ENCODE measurements at regions not wholly inside any gene's neighbourhood (a gene's known extent, or its start where the extent isn't known, plus 50 kb on each side); places are given as distances from the start of the nearest gene placed in this dataset.

DNA sequence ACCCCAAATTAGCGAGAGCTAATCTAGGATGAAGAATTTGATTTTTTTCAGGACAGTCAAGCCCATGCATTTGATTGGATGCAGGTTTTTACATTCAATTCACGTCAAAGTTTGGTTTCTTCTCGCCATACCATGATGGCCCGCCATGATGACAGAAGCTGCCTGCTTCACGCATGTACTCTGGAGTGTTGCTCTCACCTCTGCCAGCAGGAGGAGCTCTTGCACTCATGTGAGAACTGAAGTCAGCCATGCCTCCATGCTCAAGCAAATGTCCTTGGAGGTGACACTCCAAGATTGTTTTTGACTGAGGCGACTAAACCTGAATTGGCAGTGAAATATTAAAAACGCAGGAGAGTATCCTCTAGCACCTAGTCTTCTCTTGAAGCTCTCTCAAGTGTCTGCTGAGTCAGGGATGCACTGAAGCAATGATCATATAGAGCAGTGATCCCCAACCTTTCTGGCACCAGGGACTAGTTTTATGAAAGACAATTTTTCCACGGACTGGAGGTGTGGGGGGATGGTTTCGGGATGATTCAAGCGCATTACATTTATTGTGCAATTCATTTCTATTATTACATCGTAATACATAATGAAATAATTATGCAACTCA lies 120.9 kb downstream of the SAMMSON start:
- DNase-seq (ENCODE audit: low read depth in 2 of 2) = peak; percentile 34 to 40

DNA sequence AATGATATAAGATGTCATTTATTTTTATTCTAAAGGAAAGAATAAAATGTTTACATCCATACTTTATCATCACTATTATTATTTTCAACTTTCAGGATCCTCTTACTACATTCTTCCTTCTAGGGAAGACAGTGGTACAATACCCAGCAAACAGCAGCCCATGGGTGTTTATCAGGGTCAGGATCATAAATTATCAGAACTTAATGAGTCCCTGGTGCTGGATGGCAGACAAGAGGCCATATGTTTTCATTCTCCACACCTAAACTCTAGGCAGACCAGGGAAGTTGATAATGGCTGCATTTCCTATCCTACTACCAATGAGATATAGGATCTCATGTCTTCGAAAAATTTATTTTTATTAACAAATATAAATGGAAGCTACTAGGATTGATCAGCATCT lies 127.7 kb downstream of the SAMMSON start:
- no peak for DNase-seq (ENCODE audit: low read depth in 2 of 2)

DNA sequence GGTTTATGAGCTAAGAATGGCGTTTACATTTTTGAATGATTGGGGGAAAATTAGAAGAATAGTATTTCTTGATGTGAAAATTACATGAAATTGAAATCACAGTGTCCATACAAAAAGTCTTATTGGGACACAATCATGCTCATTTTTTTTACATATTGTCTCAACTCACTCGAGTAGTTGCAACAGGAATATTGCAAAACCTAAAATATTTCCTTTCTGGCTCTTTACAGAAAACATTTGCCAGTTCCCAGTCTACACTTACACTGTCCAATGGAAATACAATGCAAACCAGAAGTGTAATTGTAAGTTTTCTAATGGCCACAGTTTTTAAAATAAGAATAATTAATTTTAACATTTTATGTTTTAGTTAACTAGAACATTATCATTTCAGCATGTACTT lies 137.8 kb downstream of the SAMMSON start:
- DNase-seq (ENCODE audit: low read depth in 2 of 2) = no peak

DNA sequence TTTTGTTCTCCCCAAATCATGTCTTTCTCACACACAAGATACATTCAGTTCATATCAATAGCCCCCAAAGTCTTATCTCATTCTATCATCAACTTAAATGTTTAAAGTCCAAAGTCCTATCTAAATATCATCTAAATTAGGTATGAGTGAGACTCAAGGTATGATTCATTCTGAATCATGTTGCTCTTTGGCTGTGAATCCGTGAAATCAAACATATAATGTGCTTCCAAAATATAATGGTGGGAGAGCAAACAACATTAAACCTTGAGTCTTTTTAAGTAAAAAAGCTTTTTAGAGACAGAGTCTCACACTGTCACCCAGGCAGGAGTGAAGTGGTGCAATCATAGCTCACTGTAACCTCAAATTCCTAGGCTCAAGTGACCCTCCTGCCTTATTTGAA lies 139.1 kb downstream of the SAMMSON start:
- no peak for DNase-seq (ENCODE audit: low read depth in 2 of 2)
